SIG-M5 treated with dmso at 0.1 percent for 504 hours (cell line): ENCODE measurements at regions not wholly inside any gene's neighbourhood (a gene's known extent, or its start where the extent isn't known, plus 50 kb on each side); places are given as distances from the start of the nearest gene placed in this dataset.

Source experiments
- DNase-seq: peaks from one replicate; lab custom pipeline; 2025; ENCODE audit not compliant: unreplicated experiment; lab: John Stamatoyannopoulos, UW

DNA sequence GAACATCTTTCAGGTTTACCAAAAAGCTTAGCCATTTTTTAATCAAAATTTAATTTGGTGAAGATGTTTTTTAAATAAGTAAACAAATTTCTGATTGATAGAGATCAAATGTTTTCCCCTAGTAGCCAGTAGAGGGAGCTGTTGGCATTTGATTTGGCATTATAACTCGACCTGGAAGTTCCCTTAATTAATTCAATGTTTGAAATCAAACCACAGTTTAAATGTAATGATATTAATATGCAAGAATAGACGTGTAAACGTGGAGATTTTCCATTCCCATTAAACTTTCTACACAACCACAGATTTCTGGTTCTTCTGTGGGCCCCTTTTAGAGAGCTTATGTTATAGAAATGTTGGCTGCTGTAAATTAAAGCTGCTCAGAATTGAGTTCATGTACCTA lies 148.1 kb upstream of the MPDZ start:
- DNase-seq = no peak

- no peak for DNase-seq
Observed at GRCh38 chr9:13426606-13427005, 147.1 kb upstream of the MPDZ start.

DNA sequence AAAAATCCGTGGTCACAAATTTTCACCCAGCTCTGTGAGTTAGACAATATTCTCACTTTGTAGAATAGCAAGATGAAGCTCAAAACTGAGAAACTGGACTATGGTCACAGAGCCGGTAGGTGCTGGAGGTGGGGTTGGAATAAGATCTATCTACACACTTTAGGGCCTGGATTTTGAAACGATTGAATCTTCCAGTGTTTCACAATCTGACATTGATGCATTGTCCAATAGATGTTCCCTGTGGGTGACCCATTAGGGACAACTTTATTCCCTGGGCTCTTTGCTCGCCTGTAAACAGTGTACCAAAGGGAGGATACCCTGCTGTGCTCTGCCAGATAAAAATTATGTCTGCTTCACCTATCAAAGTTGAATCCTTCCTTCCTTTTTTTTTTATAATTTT lies 145.4 kb upstream of the MPDZ start:
- no peak for DNase-seq

DNA sequence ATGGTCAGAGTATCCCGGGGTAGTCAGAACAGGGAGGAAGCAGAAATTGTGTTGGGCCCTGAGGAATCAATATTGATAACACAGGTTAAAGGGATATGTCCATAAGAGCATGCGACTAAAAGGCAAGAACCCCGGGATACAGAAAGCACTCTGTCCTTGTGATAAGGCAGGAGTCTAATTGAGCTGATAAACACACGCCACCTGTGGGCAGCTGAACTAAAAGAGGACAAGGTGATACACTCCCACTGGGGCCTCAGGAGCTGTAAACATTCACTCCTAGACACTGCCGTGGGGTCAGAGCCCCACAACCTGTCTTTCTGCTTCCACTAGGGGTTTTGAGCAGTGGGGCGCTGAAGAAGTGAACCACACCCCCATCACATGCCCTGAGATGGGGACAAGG lies 144.7 kb upstream of the MPDZ start:
- no peak for DNase-seq

- DNase-seq = no peak
Observed at GRCh38 chr9:13414349-13414748, 134.9 kb upstream of the MPDZ start.

- no peak for DNase-seq
Observed at GRCh38 chr9:13412331-13412730, 132.8 kb upstream of the MPDZ start.

DNA sequence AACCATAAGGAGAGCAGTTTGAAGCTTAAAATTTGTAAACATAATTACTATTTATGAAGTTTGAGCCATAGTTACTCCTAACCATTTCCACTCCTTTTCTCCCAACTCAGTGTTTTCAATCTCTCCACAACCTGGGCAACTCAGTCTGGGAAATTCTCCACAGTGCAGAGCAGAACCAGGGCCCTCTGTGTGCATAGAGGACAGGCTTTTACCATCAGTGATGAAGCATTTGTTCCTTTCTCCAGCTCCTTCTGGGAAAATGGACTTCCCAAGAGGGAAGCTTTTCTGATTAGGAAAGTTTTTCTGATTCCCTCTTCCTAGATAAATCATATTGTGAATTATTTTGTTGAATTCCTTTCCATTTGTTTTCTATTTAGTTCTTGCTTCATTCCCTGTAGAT lies 132.3 kb upstream of the MPDZ start:
- DNase-seq = no peak

GRCh38 chr9:13410566-13411031 lies 131.1 kb upstream of the MPDZ start:
- no peak for DNase-seq

GRCh38 chr9:13397661-13398060 lies 118.2 kb upstream of the MPDZ start:
- no peak for DNase-seq

DNA sequence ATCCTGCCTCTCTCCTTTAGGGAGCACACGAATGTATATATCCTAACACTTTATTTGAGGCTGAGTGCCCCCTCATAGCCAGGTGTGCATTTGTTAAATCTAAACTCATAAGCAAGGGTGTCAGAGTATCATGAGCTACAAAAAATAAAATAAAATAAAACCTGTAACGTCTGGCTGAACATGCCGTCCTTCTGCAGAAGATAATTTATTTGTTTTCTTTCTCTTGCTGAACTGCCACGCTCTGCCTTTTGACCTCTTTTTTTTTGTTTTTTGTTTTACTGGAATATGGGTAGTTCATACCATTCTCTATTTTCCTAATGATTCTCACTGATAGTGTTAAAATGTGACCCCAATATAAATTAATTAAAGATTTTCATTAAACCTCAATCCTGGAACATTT lies 117.7 kb upstream of the MPDZ start:
- DNase-seq = no peak

- no peak for DNase-seq
Observed at GRCh38 chr9:13396418-13396817, 116.9 kb upstream of the MPDZ start.

- no peak for DNase-seq
Observed at GRCh38 chr9:13395156-13395555, 115.7 kb upstream of the MPDZ start.

DNA sequence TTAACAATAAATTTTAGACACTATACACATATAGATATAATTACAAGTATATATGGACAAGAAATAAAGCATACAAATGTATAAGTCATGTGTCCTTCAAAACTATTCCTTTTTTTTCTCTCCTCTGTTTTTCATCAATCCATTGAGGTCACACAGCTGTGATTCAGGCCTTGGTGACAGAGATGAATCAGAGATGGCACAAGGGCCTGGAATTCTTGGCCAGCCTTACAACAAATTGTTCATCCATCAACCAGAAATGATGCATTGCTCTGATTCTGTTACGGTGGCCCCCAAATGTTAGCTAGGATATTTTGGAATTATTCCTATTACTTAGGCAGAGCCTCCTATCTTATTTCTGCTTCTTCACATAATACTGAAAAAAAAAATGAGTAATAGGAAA lies 108.7 kb upstream of the MPDZ start:
- DNase-seq = no peak

GRCh38 chr9:13387734-13388067 lies 108.2 kb upstream of the MPDZ start:
- DNase-seq = no peak

GRCh38 chr9:13386935-13387733 lies 107.6 kb upstream of the MPDZ start:
- DNase-seq = no peak

- DNase-seq = no peak
Observed at GRCh38 chr9:13386316-13386715, 106.8 kb upstream of the MPDZ start.

DNA sequence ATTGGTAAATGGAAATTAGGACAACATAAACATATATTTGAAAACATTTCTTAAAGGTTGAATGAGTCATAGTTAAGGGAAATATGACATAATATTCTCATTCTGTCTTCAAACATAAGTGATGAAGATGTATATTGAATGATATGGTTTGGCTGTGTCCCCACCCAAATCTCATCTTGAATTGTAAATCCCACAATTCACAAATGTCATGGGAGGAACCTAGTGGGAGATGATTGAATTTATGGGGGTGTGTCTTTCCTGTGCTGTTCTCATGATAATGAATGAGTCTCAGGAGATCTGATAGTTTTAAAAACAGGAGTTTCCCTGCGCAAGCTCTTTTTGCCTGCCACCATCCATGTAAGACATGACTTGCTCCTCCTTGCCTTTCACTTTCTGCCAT lies 104.4 kb upstream of the MPDZ start:
- DNase-seq = no peak

DNA sequence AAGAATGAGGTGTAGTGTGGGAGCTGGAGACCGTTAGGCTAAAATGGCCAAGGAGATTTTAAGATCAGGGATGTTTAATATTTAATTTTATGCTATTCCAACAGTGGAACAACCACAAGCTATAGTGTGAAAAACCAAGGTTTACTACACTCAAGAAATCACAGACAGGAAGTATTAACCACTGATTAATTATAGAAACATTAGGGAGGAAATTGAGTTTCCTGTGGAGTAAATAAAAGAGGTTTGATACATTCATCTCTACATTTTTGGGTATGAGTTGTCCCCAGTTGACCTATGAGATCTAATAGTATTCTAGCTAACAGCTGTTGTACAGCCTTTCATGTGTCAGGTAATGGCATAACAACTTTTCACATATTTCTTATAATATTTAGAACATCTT lies 103.7 kb upstream of the MPDZ start:
- DNase-seq = no peak

- DNase-seq = no peak
Observed at GRCh38 chr9:13382595-13382994, 103.1 kb upstream of the MPDZ start.

DNA sequence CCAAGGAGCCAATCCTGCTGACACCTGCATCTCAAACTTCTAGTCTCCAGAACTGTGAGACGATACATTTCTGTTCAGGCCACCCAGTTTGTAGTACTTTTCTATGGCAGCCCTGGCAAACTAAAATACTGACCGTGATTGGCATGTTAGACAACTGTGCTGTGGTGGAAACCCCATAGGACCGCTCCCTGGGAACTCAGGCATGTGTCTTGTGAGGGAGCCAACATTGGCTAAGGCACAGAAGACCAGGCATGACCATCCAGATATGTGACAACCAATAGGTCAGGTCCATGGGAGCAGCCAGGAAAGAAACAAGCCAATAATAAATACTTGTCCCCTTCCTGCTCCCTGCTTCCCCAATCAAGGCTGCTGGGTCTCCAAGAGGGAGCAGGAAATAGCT lies 101.4 kb upstream of the MPDZ start:
- no peak for DNase-seq

DNA sequence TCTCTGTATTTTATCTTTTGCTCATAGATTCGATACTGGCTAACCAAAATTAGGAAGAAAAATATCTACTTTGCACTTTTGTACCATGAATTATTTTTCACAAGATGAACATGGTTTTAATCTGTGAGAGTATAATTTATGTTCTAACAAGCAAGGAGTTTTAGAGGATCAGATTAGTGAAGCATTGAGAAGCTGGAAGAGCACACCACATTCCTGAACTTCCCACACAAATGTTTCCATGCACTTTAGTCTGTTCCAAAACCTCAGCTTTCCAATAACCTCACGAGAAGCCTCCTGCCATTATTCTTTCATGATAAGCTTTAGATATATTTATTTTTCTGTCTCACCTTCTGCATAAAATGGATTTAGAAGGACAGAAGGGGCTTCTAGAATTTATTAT lies 98.7 kb upstream of the MPDZ start:
- DNase-seq = no peak

- DNase-seq = no peak
Observed at GRCh38 chr9:13377171-13377925, 97.9 kb upstream of the MPDZ start.

- no peak for DNase-seq
Observed at GRCh38 chr9:13372510-13372909, 93.0 kb upstream of the MPDZ start.
